ENCODE measurements at regions not wholly inside any gene's neighbourhood (a gene's known extent, or its start where the extent isn't known, plus 50 kb on each side); places are given as distances from the start of the nearest gene placed in this dataset.

DNA sequence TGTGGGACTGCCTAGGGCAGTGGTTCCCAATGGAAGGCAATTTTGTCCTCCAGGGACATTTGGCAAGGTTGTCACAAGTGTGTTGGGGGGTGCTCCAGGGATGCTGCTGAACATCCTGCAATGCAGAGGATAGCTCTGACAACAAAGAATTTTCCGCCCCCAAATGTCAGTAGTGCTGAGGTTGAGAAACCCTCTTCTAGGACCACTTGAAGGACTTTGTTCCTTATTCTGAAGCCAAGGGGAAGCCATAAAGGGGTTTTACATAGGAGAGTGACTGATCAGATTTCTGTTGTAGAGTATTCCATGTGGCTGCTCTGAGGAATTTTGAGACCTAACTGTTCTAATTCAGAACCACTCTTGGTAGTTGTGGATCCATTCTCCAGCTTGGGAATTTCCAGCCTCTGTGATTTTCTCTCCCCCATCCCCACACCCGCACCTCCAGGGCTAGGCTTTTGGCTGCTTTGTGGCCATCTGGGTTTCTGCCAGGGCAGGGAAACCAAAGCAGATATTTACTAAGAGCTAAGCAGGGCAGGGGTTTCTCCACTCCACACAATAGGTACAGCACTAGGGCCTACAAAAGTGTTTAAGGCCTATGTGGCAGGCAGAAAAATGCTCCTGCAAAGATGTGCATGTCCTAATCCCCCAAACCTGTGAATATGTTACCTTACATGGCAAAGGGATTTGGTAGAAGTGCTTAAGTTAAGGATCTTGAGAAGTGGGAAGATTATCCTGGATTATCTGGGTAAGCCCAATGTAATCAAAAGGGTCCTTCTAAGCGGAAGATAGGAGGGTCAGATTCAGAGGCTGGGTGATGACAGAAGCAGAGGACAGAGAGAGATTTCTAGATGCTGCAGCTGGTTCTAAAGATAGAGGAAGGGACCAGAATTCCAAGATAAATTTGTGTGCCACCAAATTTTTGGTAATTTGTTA lies 135.4 kb downstream of the TMEM17 start:
- ATAC-seq (ENCODE audit: low FRiP score) (no peak), DNase-seq (no peak)
- H3K4me1 ChIP-seq (ENCODE audit: control insufficient read depth in 1 of 2, insufficient read depth in 2 of 2, low read length in 2 of 2) = no peaks in the 10 kb centered on the region
- H3K27ac ChIP-seq (ENCODE audit: low read depth in 1 of 2, low read length in 2 of 2) = no peak overlapping the region
- H3K4me3 ChIP-seq (ENCODE audit: low read length in 2 of 2) = no peak overlapping the region
- peaks cover 4% of the 10 kb centered on the region for H3K9me3 ChIP-seq (ENCODE audit: control insufficient read depth, low read length)
- H3K27me3 ChIP-seq (ENCODE audit: control insufficient read depth in 1 of 2, insufficient read depth in 2 of 2, low read length in 1 of 2) = no peaks in the 10 kb centered on the region
- WGBS, 2 donors = 89 to 93% methylated on average over 3 of the region's 3 CpGs
- intact Hi-C loops (cut with DNase I) = no loop called here
- no peaks in the 10 kb centered on the region for H3K36me3 ChIP-seq (ENCODE audit: control insufficient read depth in 1 of 2, insufficient read depth in 2 of 2, low read length in 1 of 2)

DNA sequence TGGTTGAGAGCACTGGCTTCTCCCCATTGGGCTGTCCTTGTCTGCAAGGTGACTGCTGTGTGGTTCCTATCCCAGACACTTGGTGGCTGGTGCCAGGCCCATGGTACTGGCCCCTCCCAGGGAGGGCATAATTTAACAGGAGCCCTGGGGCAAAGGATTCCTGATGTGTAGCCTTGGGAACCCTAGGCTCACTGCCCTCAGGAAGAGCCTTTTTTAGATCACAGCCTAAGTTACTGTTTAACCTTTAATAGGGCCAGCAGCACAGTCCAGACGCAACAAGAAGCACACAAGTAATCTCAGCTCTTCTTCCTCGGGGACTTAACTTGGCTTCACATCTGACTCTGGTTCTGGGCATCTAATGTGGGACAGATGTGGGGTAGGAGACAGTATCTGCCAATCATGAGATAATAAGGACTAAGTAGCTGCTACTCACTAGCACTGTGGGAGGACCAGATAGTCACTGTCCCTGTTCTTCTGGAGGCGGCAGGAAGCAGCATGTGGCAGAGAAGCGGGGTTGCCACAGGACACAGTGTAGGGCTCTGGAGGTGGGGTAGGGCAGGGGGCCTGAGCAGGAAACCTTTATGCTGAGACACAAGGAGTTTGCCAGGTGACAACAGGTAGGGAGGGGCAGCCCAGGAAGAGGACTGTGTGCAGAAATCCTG lies 136.3 kb downstream of the TMEM17 start:
- Histone ChIP-seq H3K36me3 (ENCODE audit: control insufficient read depth in 1 of 2, insufficient read depth in 2 of 2, low read length in 1 of 2) (no peaks in the 10 kb centered on the region), H3K4me3 (ENCODE audit: low read length in 2 of 2) (no peak overlapping the region), H3K9me3 (ENCODE audit: control insufficient read depth, low read length) (peaks cover 4% of the 10 kb centered on the region), H3K27ac (ENCODE audit: low read depth in 1 of 2, low read length in 2 of 2) (no peak overlapping the region), H3K27me3 (ENCODE audit: control insufficient read depth in 1 of 2, insufficient read depth in 2 of 2, low read length in 1 of 2) (no peaks in the 10 kb centered on the region), H3K4me1 (ENCODE audit: control insufficient read depth in 1 of 2, insufficient read depth in 2 of 2, low read length in 2 of 2) (no peaks in the 10 kb centered on the region)
- no peak for ATAC-seq (ENCODE audit: low FRiP score)
- 82 to 88% methylated on average over 4 of the region's 4 CpGs for WGBS, 2 donors
- no peak for DNase-seq
- intact Hi-C loops (cut with DNase I) = no loop called here

DNA sequence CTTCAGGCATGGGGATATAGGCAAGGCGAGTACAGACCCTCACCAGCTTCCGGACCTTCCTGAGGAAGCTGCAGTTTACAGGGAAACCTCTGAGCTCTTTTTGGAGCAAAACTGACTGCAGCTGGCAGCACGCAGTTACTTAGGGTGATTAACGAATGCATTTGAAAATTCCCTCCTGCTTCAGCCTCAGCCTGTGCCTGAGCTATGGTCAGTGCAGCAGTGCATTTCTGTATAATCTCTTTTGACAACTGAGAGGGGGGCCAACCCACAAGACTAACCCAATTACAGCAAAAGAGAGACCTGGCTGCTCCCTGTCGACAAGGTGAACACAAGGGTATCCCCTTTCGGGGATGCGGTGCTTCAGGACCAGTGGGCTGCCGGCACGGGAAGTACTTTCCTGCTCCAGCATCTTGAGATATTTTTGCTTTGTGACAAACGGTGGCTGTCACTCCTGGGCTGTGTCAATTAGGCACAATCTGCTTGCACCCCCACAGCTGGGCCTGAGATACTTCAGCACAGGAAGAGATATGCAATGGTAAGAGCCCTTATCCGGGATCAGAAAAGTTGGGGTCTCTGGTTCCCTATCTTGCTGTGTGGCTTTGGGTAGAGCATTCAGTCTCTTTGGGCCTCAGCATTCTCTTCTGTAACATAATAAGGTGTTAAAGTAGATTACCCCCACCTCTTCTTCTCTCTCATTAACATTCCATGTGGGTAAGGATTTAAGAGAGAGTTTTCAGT lies 141.0 kb downstream of the TMEM17 start:
- Histone ChIP-seq H3K27me3 (ENCODE audit: control insufficient read depth in 1 of 2, insufficient read depth in 2 of 2, low read length in 1 of 2) (no peaks in the 10 kb centered on the region), H3K27ac (ENCODE audit: low read depth in 1 of 2, low read length in 2 of 2) (no peak overlapping the region), H3K36me3 (ENCODE audit: control insufficient read depth in 1 of 2, insufficient read depth in 2 of 2, low read length in 1 of 2) (no peaks in the 10 kb centered on the region), H3K4me3 (ENCODE audit: low read length in 2 of 2) (no peak overlapping the region), H3K9me3 (ENCODE audit: control insufficient read depth, low read length) (peaks cover 2% of the 10 kb centered on the region), H3K4me1 (ENCODE audit: control insufficient read depth in 1 of 2, insufficient read depth in 2 of 2, low read length in 2 of 2) (no peaks in the 10 kb centered on the region)
- intact Hi-C loops (cut with DNase I) = no loop called here
- ATAC-seq (ENCODE audit: low FRiP score) (no peak), DNase-seq (no peak)
- WGBS, 2 donors = 86 to 88% methylated on average over 11 of the region's 11 CpGs

DNA sequence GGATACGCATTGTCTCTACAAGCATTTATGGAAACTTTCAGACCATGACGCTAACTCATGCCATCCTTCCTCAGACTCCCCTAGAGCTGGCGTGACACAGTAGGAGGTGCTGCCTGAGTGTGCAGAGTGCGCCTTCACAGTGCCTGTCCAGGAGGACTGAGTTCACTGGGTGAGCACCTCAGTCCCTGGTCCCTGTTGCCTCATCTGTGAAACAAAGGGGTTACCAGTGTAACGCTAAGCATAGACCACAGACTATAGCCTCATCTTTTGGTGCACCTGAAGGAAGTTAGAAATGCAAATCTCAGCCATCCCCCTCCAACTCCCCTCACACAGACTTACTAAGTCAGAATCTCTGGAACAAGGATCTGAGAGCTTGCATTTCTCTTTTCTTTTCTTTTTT lies 142.8 kb downstream of the TMEM17 start:
- Histone ChIP-seq H3K27ac (ENCODE audit: low read depth in 1 of 2, low read length in 2 of 2) (no peak overlapping the region), H3K27me3 (ENCODE audit: control insufficient read depth in 1 of 2, insufficient read depth in 2 of 2, low read length in 1 of 2) (no peaks in the 10 kb centered on the region), H3K36me3 (ENCODE audit: control insufficient read depth in 1 of 2, insufficient read depth in 2 of 2, low read length in 1 of 2) (no peaks in the 10 kb centered on the region), H3K9me3 (ENCODE audit: control insufficient read depth, low read length) (peaks cover 2% of the 10 kb centered on the region), H3K4me1 (ENCODE audit: control insufficient read depth in 1 of 2, insufficient read depth in 2 of 2, low read length in 2 of 2) (no peaks in the 10 kb centered on the region), H3K4me3 (ENCODE audit: low read length in 2 of 2) (no peak overlapping the region)
- intact Hi-C loops (cut with DNase I) = no loop called here
- 90 to 98% methylated on average over 5 of the region's 5 CpGs for WGBS, 2 donors
- ATAC-seq (ENCODE audit: low FRiP score) = no peak
- DNase-seq = no peak

DNA sequence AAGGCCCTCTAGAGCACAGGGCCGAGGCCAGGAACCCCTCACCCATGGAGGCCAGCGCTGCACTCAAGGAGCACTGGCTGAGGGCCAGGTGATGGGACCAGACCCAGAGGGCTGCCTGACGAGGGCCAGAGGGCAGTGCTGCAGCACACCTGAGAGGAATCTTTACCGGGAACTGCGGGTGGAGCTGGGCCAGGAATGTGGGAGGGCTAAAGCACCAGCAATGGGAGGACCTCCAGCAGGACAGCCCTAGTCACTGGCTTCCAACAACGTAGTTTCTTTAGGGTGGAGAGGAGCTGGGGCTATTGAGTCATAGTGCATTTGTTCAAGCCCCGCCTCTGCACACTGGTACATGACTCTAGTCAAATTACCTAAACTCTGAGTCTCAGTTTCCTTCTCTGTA lies 143.4 kb downstream of the TMEM17 start:
- Histone ChIP-seq H3K27ac (ENCODE audit: low read depth in 1 of 2, low read length in 2 of 2) (no peak overlapping the region), H3K27me3 (ENCODE audit: control insufficient read depth in 1 of 2, insufficient read depth in 2 of 2, low read length in 1 of 2) (no peaks in the 10 kb centered on the region), H3K4me3 (ENCODE audit: low read length in 2 of 2) (no peak overlapping the region), H3K9me3 (ENCODE audit: control insufficient read depth, low read length) (peaks cover 2% of the 10 kb centered on the region), H3K4me1 (ENCODE audit: control insufficient read depth in 1 of 2, insufficient read depth in 2 of 2, low read length in 2 of 2) (no peaks in the 10 kb centered on the region), H3K36me3 (ENCODE audit: control insufficient read depth in 1 of 2, insufficient read depth in 2 of 2, low read length in 1 of 2) (no peaks in the 10 kb centered on the region)
- intact Hi-C loops (cut with DNase I) = no loop called here
- ATAC-seq (ENCODE audit: low FRiP score) (no peak), DNase-seq (no peak)
- WGBS, 2 donors = 91 to 92% methylated on average over 7 of the region's 7 CpGs

DNA sequence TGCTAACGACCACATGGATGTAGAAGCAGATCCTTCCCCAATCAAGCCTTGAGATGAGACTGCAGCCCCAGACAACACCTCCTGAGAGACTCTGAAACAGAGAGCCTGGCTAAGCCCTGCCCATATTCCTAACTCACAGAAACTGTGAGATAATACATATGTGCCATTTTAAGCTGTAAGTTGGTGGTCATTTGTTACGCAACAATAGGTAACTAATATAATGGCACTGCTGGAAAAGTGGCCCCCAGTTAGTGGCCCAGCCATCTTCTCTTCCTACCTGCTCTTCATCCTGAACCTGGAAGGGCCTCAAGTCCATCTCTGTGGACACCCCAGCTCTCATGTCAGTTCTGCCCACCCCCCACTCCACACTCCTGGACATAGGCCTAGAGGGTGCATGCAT lies 144.0 kb downstream of the TMEM17 start:
- DNase-seq (no peak), ATAC-seq (ENCODE audit: low FRiP score) (no peak)
- Histone ChIP-seq H3K4me3 (ENCODE audit: low read length in 2 of 2) (no peak overlapping the region), H3K27ac (ENCODE audit: low read depth in 1 of 2, low read length in 2 of 2) (no peak overlapping the region), H3K27me3 (ENCODE audit: control insufficient read depth in 1 of 2, insufficient read depth in 2 of 2, low read length in 1 of 2) (no peaks in the 10 kb centered on the region), H3K36me3 (ENCODE audit: control insufficient read depth in 1 of 2, insufficient read depth in 2 of 2, low read length in 1 of 2) (no peaks in the 10 kb centered on the region), H3K4me1 (ENCODE audit: control insufficient read depth in 1 of 2, insufficient read depth in 2 of 2, low read length in 2 of 2) (no peaks in the 10 kb centered on the region), H3K9me3 (ENCODE audit: control insufficient read depth, low read length) (peaks cover 2% of the 10 kb centered on the region)
- intact Hi-C loops (cut with DNase I) = no loop called here
- WGBS, 2 donors = 95 to 98% methylated on average over 2 of the region's 2 CpGs

DNA sequence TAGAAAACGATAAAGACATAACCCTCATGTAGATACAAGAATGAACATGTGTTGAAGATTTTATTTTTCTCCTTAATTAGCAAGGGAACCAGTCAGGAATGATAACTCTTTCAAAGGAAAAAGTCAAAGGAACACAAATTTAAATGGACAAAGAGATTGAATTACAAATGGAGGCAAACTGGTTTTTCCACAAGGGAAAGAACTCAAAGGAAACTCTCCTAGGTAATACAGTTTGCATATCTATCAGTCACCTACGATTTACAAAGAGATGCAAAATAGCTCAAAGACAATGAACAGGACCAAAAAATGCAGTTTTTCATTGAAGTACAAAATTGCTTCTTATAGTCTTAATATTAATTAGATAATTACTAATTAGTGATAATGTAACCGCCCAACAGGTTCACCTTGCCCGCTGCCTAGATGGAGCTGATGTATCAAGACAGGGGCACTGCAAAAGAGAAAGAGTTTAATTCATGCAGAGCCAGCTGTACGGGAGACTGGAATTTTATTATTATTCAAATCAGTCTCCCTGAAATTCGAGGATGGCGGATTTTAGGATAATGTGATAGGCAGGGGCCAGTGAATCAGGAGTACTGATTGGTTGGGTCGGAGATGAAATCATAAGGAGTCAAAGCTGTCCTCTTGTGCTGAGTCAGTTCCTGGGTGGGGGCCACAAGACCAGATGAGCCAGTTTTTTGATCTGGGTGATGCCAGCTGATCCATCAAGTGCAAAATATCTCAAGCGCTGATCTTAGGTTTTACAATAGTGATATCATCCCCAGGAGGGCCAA lies 151.0 kb downstream of the TMEM17 start:
- intact Hi-C loops (cut with DNase I) = no loop called here
- H3K27ac ChIP-seq (ENCODE audit: low read depth in 1 of 2, low read length in 2 of 2) = no peak overlapping the region
- H3K27me3 ChIP-seq (ENCODE audit: control insufficient read depth in 1 of 2, insufficient read depth in 2 of 2, low read length in 1 of 2) = no peaks in the 10 kb centered on the region
- no peak overlapping the region for H3K4me3 ChIP-seq (ENCODE audit: low read length in 2 of 2)
- ATAC-seq (ENCODE audit: low FRiP score) = no peak
- 57 to 69% methylated on average over 9 of the region's 9 CpGs for WGBS, 2 donors
- H3K9me3 ChIP-seq (ENCODE audit: control insufficient read depth, low read length) = peaks cover 2% of the 10 kb centered on the region
- no peak for DNase-seq
- no peaks in the 10 kb centered on the region for H3K4me1 ChIP-seq (ENCODE audit: control insufficient read depth in 1 of 2, insufficient read depth in 2 of 2, low read length in 2 of 2)
- H3K36me3 ChIP-seq (ENCODE audit: control insufficient read depth in 1 of 2, insufficient read depth in 2 of 2, low read length in 1 of 2) = no peaks in the 10 kb centered on the region

DNA sequence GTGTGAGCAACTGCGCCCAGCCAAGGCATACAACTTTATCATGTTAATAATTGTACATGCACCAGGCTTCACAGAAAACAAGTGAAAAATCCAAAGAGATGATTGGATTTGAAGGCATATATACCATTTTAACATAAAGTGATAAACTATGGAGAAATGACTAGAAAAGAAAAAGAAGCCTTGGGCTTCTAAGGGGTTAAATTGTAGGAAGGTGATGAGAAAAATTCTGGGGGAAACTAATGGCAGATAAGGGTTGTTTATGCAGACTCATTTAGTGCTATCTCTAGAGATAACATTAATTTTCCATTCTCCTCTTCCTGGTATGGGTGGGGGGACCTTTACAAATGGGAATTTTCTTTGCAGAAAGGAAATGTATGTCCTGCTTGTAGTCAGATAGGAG lies 154.0 kb downstream of the TMEM17 start:
- WGBS, 2 donors = 98 to 100% methylated on average over 1 of the region's 1 CpG
- DNase-seq = no peak
- Histone ChIP-seq H3K27ac (ENCODE audit: low read depth in 1 of 2, low read length in 2 of 2) (no peak overlapping the region), H3K36me3 (ENCODE audit: control insufficient read depth in 1 of 2, insufficient read depth in 2 of 2, low read length in 1 of 2) (no peaks in the 10 kb centered on the region), H3K4me3 (ENCODE audit: low read length in 2 of 2) (no peak overlapping the region), H3K27me3 (ENCODE audit: control insufficient read depth in 1 of 2, insufficient read depth in 2 of 2, low read length in 1 of 2) (no peaks in the 10 kb centered on the region), H3K9me3 (ENCODE audit: control insufficient read depth, low read length) (peaks cover 2% of the 10 kb centered on the region), H3K4me1 (ENCODE audit: control insufficient read depth in 1 of 2, insufficient read depth in 2 of 2, low read length in 2 of 2) (no peaks in the 10 kb centered on the region)
- intact Hi-C loops (cut with DNase I) = no loop called here
- ATAC-seq (ENCODE audit: low FRiP score) = no peak
